GM21717 (cell line): ENCODE measurements at regions not wholly inside any gene's neighbourhood (a gene's known extent, or its start where the extent isn't known, plus 50 kb on each side); places are given as distances from the start of the nearest gene placed in this dataset.
"Not testable (repeated sequence)": the region's sequence is repeated elsewhere in the genome, so short reads cannot be mapped to it uniquely, and the experiment has no call there.

Experiments
- ATAC-seq: cut with Tn5 transposase; IDR thresholded peaks from one replicate; pipeline ENCODE4 v1.9.1; 2021; ENCODE audit warnings: mild to moderate bottlenecking, moderate library complexity; ENCODE audit not compliant: unreplicated experiment

DNA sequence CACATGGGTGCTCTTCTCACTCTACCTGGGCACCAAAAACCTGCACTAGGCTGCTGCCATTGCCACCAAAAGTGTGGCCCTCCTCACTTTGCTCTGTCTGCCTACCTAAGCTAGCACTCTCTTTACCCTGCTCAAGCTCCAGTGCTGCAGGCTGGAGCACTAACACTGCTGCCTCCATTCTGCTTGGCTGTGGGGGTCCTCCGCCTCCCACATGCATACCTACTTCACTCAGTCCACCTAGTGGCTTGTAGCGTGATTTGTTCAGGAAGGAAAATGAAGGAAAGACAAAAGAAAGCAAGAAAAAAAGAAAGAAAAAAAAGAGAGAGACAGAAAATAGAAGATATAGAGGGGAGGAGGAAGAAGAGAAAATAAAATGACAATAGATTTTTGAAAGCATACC lies 1339.4 kb upstream of the CHAC2 start:
- ATAC-seq, result no peak

GRCh38 chr2:52423655-52424054 lies 1343.9 kb upstream of the CHAC2 start:
- ATAC-seq, result no peak

DNA sequence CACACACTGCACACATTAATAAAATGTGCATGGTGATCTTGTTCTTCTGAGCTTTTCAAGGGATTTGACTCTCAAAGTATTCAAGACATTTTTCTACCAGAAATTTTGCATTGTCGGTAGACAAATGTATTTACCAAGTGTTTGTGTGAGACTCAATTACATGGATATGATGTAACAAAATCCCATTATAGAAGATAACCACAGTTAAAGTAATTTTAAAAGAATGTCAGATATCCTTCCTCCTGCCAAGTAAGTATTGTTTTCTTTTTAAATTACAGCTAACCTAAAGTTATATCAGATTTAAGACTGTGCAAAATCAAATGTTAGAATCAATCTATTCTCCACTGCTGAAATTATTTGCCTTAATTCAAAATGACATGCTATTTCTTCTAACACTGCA lies 1344.5 kb upstream of the CHAC2 start:
- no peak for ATAC-seq

- ATAC-seq, result no peak
These were observed 1351.3 kb upstream of the CHAC2 start for GRCh38 chr2:52416340-52416739.

GRCh38 chr2:52414561-52415295 lies 1352.9 kb upstream of the CHAC2 start:
- ATAC-seq, result no peak

- ATAC-seq, result not testable (repeated sequence)
These were observed 1358.1 kb upstream of the CHAC2 start for GRCh38 chr2:52409308-52410118.

DNA sequence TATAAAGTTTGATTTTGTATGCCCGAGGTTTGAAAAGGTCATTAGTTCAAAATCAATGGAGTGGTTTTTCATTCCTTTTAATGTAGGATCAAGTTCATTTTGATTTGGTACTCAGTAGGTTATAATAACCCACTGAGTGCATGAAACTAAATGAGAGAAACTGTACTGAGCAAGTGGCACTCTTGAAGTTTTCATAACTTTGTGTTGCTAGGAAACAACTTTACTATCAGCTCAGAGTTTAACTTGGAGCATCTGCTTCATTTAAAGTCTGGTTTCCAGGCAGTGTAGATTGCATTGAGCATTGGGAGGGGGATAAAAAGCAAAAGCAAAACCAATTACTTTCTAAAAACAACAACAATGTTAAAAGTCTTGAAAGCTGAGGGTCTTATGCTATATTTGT lies 1361.6 kb upstream of the CHAC2 start:
- no peak for ATAC-seq

DNA sequence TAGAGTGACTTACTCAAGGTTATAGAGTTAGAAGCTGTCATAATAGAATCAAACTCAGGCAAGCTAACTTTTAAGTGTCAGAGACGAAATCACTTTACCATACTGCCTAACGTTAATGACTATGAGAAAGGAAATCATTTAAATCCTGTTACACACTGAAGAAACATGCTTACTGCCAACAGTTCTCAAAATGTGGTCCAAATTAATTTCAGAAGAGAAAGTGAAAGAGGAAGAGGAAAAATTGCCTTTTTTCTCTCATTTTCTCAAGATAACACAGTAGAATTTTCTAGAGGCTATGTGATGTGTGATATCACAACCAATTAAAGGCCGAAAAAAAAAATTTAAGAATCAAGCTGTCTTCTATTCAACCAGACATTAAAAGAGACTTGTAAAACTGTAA lies 1362.7 kb upstream of the CHAC2 start:
- ATAC-seq, result no peak

DNA sequence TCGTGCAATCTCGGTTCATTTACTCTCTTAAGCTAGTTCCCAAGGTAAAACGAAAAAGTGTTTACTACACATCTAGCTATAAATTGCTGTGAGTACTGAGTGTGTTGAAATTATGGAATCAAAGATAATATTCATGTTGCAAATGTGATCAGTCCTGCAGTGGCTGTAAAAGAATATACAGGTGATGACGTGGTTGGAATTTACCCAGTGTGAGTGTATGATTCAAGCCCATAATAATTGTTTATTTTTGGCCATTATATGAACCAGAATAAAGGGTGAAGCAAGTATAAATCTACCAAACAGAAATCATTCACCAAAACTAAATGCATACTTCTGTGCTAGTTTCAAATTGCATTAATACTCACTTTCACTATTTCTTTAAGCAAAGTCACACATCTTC lies 1363.6 kb upstream of the CHAC2 start:
- ATAC-seq, result no peak

- ATAC-seq, result no peak
These were observed 1365.5 kb upstream of the CHAC2 start for GRCh38 chr2:52402128-52402527.

DNA sequence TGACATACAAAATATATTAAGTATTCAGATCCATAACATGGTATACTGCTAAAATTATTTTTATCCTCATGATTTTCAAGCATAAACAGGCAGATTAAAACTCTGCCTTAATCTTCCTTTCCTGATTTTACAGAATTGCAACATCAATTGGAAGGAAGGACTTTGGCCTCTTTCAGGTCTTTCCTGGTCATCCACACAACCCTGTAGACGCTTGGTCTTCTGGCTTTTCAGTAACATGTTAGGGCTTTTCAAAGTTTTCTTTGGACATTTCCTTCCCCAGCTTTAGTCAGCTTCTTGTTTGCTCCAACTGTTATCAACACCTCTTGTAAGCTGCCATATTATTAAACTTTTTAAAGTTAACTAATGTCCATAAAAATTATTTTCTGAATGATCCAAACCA lies 1364.9 kb upstream of the NRXN1 start:
- ATAC-seq, result no peak

- no peak for ATAC-seq
These were observed 1364.0 kb upstream of the NRXN1 start for GRCh38 chr2:52395912-52396311.

- no peak for ATAC-seq
These were observed 1359.7 kb upstream of the NRXN1 start for GRCh38 chr2:52391621-52392020.

GRCh38 chr2:52390651-52391050 lies 1358.7 kb upstream of the NRXN1 start:
- no peak for ATAC-seq

GRCh38 chr2:52387937-52388590 lies 1356.1 kb upstream of the NRXN1 start:
- no peak for ATAC-seq

GRCh38 chr2:52386433-52387030 lies 1354.6 kb upstream of the NRXN1 start:
- no peak for ATAC-seq

GRCh38 chr2:52383541-52383940 lies 1351.6 kb upstream of the NRXN1 start:
- no peak for ATAC-seq

DNA sequence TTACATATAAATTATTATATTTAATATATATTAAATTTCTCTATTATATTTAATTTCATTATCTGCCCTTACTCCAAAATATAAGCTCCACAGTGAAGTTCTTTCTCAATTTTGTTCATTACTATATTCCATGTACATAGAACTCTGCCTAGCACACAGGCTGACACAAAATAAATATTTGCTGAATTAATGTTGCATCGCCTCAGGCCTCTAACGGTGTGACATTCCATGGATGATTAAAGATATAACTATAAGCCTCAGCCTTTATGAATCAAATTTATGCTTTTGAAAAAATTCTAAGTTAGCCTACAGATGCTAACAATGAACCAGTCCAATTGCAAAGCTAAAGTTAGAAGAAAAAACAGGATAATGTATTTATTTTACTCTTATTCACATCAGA lies 1337.2 kb upstream of the NRXN1 start:
- ATAC-seq, result no peak

DNA sequence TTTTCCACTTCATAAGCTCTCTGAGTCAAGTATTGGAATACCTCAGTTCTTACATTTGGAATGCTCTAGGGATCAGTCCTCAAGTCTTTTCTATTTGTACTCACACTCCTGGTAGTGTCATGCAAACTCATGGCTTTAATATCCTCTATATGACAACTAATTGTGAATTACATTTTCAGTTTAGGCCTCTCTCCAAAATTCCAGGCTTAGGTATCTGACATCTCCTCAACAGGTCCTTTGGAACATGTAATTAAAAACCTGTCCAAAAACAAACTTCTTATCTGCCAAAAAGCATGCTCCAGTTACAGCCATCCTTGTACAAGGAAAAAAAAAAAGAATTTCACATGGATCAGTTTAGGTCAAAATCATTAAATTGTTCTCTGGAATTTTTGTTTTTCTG lies 1336.2 kb upstream of the NRXN1 start:
- no peak for ATAC-seq

GRCh38 chr2:52365946-52366345 lies 1334.0 kb upstream of the NRXN1 start:
- ATAC-seq, result no peak

DNA sequence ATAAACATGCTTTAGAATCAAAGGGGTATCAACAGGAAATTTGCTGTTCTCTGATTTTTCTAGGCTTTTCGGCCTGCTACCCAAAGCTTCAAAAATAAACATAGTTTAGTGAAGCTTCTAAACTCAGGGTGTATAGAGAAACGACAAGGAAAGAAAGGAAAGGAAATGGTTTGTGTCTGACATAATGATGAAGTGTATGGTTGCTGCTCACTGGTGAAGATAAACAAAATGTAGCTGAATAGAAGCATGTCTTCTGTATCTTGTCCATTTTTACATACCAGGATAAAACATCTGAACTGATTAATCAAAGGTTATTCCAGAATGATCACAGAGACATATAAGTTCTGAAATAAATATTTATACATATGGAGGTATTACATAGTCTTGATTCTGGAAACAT lies 1324.6 kb upstream of the NRXN1 start:
- no peak for ATAC-seq

GRCh38 chr2:52347292-52347691 lies 1315.4 kb upstream of the NRXN1 start:
- ATAC-seq, result no peak
